Mesenchymal stem cell (in vitro differentiated cells and primary cell): ENCODE measurements at regions not wholly inside any gene's neighbourhood (a gene's known extent, or its start where the extent isn't known, plus 50 kb on each side); places are given as distances from the start of the nearest gene placed in this dataset.

Source experiments
- DNase-seq: peaks from one replicate; pipeline ENCODE4 v3.0.0-alpha.2; 2013
- H2AFZ ChIP-seq: one replicate; pipeline ENCODE4 v1.6.1; 2013; ENCODE audit warnings: low read depth, mild to moderate bottlenecking, control low read depth, inconsistent platforms, low read length, moderate library complexity
- H2AK5ac ChIP-seq: 2 replicates; pipeline ENCODE4 v1.6.1; 2013; ENCODE audit warnings: low read length, moderate library complexity, mild to moderate bottlenecking, inconsistent platforms; ENCODE audit not compliant: severe bottlenecking
- H2BK120ac ChIP-seq: one replicate; pipeline ENCODE4 v1.6.1; 2013; ENCODE audit warnings: low read depth, mild to moderate bottlenecking, inconsistent platforms, low read length, moderate library complexity
- H2BK12ac ChIP-seq, 2 experiments: one replicate each; pipeline ENCODE4 v1.6.1; 2013; ENCODE audit warnings: inconsistent platforms in 2 of 2, low read length in 2 of 2, mild to moderate bottlenecking in 2 of 2, moderate library complexity in 2 of 2, control low read depth in 1 of 2
- H2BK15ac ChIP-seq: one replicate; pipeline ENCODE4 v1.6.1; 2013; ENCODE audit warnings: mild to moderate bottlenecking, low read depth, inconsistent platforms; ENCODE audit not compliant: poor library complexity, severe bottlenecking
- H2BK5ac ChIP-seq: 2 replicates; pipeline ENCODE4 v1.6.1; 2013; ENCODE audit warnings: low read depth, mild to moderate bottlenecking, low read length, control low read depth, inconsistent platforms; ENCODE audit not compliant: poor library complexity, severe bottlenecking
- H3K14ac ChIP-seq, 2 experiments: one replicate each; pipeline ENCODE4 v1.6.1; 2013; ENCODE audit warnings: inconsistent platforms in 2 of 2, low read length in 2 of 2, control low read depth in 1 of 2, mild to moderate bottlenecking in 1 of 2, moderate library complexity in 1 of 2
- H3K18ac ChIP-seq, 2 experiments: one replicate each; pipeline ENCODE4 v1.6.1; 2013; ENCODE audit warnings: inconsistent platforms in 2 of 2, low read length in 2 of 2, control low read depth in 1 of 2, low read depth in 1 of 2, mild to moderate bottlenecking in 1 of 2
- H3K23ac ChIP-seq, 2 experiments: one replicate each; pipeline ENCODE4 v1.6.1; 2013; ENCODE audit warnings: inconsistent platforms in 2 of 2, low read length in 2 of 2, mild to moderate bottlenecking in 2 of 2, moderate library complexity in 2 of 2, control low read depth in 1 of 2
- H3K27ac ChIP-seq: 2 replicates; pipeline ENCODE4 v1.5.1; 2013; ENCODE audit warnings: mild to moderate bottlenecking, moderate library complexity, low read length, control low read depth, inconsistent platforms; ENCODE audit not compliant: poor library complexity, severe bottlenecking
- H3K27me3 ChIP-seq, 2 experiments: 2 replicates each; pipeline versions ENCODE4 v1.6.1 to v1.7.0; 2013; ENCODE audit warnings: low read length in 2 of 2, mild to moderate bottlenecking in 2 of 2, moderate library complexity in 2 of 2, control low read depth in 1 of 2, inconsistent platforms in 1 of 2; ENCODE audit not compliant: control insufficient read depth in 1 of 2, insufficient read depth in 1 of 2
- H3K36me3 ChIP-seq, 2 experiments: 2 replicates each; pipeline versions ENCODE4 v1.6.1 to v1.7.0; 2013; ENCODE audit warnings: low read length in 2 of 2, control low read depth in 1 of 2, inconsistent platforms in 1 of 2, low read depth in 1 of 2, mild to moderate bottlenecking in 1 of 2; ENCODE audit not compliant: insufficient read depth in 2 of 2, control insufficient read depth in 1 of 2
- H3K4ac ChIP-seq, 2 experiments: one replicate each; pipeline ENCODE4 v1.6.1; 2013; ENCODE audit warnings: inconsistent platforms in 2 of 2, low read length in 2 of 2, mild to moderate bottlenecking in 2 of 2, moderate library complexity in 2 of 2, control low read depth in 1 of 2, low read depth in 1 of 2
- H3K4me1 ChIP-seq: 2 replicates; pipeline ENCODE4 v1.6.1; 2013; ENCODE audit warnings: low read depth, low read length, control low read depth; ENCODE audit not compliant: control insufficient read depth, insufficient read depth
- H3K4me2 ChIP-seq: 2 replicates; pipeline ENCODE4 v1.6.1; 2013; ENCODE audit warnings: low read length, mild to moderate bottlenecking, inconsistent platforms; ENCODE audit not compliant: poor library complexity, severe bottlenecking
- H3K4me3 ChIP-seq, 2 experiments: 2 replicates each; pipeline versions ENCODE4 v1.5.1 to v1.7.0; 2013; ENCODE audit warnings: low read length in 2 of 2, mild to moderate bottlenecking in 2 of 2, control low read depth in 1 of 2, low read depth in 1 of 2; ENCODE audit not compliant: insufficient read depth in 1 of 2
- H3K79me1 ChIP-seq: replicated peaks from 2 replicates; pipeline ENCODE4 v1.6.1; 2013; ENCODE audit warnings: mild to moderate bottlenecking, control low read depth, low read length, inconsistent platforms; ENCODE audit not compliant: poor library complexity, severe bottlenecking
- H3K9ac ChIP-seq: 2 replicates; pipeline ENCODE4 v1.7.0; 2013; ENCODE audit warnings: mild to moderate bottlenecking, low read length, moderate library complexity
- H3K9me3 ChIP-seq: 2 replicates; pipeline ENCODE4 v1.7.0; 2013; ENCODE audit warnings: mild to moderate bottlenecking, low read length; ENCODE audit not compliant: control insufficient read depth
- H4K8ac ChIP-seq: one replicate; pipeline ENCODE4 v1.6.1; 2013; ENCODE audit warnings: inconsistent platforms, mild to moderate bottlenecking, low read length, moderate library complexity
- H4K91ac ChIP-seq: one replicate; pipeline ENCODE4 v1.6.1; 2013; ENCODE audit warnings: mild to moderate bottlenecking, low read length, inconsistent platforms
- WGBS: methylation state at CpG from one replicate; pipeline ENCODE4 v1.1.7; 2013; ENCODE audit warnings: mixed read lengths; 5-methylcytosine and 5-hydroxymethylcytosine counted together

- Histone ChIP-seq H3K18ac (no peak overlapping the region), H2BK5ac (no peak overlapping the region), H3K4me1 (peaks cover 6% of the 10 kb centered on the region), H3K9ac (no peak overlapping the region), H2BK120ac (no peak overlapping the region), H3K14ac (no peak overlapping the region), H4K8ac (no peak overlapping the region), H2AFZ (no peak overlapping the region), H3K27ac (no peak overlapping the region), H2AK5ac (no peak overlapping the region), H3K4me3 (no peak overlapping the region), H2BK15ac (no peak overlapping the region), H3K4me2 (no peak overlapping the region), H3K9me3 (peaks cover 8% of the 10 kb centered on the region), H3K4ac (no peak overlapping the region), H2BK12ac (no peak overlapping the region), H3K79me1 (no peaks in the 10 kb centered on the region), H3K36me3 (no peaks in the 10 kb centered on the region), H3K27me3 (no peaks in the 10 kb centered on the region), H3K23ac (no peak overlapping the region), H4K91ac (no peak overlapping the region)
- WGBS = 87% methylated on average over 4 of the region's 4 CpGs
- DNase-seq = no peak
These were observed 607.1 kb upstream of the BCHE start for GRCh38 chr3:166444336-166444735.

GRCh38 chr3:166435469-166436057 lies 598.3 kb upstream of the BCHE start:
- no peak overlapping the region for H4K8ac ChIP-seq
- H3K14ac ChIP-seq = no peak overlapping the region
- no peaks in the 10 kb centered on the region for H3K4me1 ChIP-seq
- H2BK120ac ChIP-seq = no peak overlapping the region
- H3K27me3 ChIP-seq = no peaks in the 10 kb centered on the region
- no peaks in the 10 kb centered on the region for H3K9me3 ChIP-seq
- no peak overlapping the region for H2BK15ac ChIP-seq
- no peak overlapping the region for H3K27ac ChIP-seq
- no peak overlapping the region for H3K18ac ChIP-seq
- H2BK12ac ChIP-seq = no peak overlapping the region
- no peaks in the 10 kb centered on the region for H3K79me1 ChIP-seq
- H3K36me3 ChIP-seq = no peaks in the 10 kb centered on the region
- no peak overlapping the region for H2BK5ac ChIP-seq
- no peak for DNase-seq
- H4K91ac ChIP-seq = no peak overlapping the region
- H2AFZ ChIP-seq = no peak overlapping the region
- no peak overlapping the region for H3K4me2 ChIP-seq
- H3K23ac ChIP-seq = no peak overlapping the region
- no peak overlapping the region for H2AK5ac ChIP-seq
- no peak overlapping the region for H3K4ac ChIP-seq
- WGBS = no CpG with 5 or more reads among the region's 3 CpGs
- H3K9ac ChIP-seq = no peak overlapping the region
- no peak overlapping the region for H3K4me3 ChIP-seq

- Histone ChIP-seq H3K23ac (no peak overlapping the region), H4K91ac (no peak overlapping the region), H3K36me3 (no peaks in the 10 kb centered on the region), H4K8ac (no peak overlapping the region), H3K18ac (no peak overlapping the region), H3K27me3 (no peaks in the 10 kb centered on the region), H2AK5ac (no peak overlapping the region), H2BK120ac (no peak overlapping the region), H3K9me3 (no peaks in the 10 kb centered on the region), H3K79me1 (no peaks in the 10 kb centered on the region), H3K27ac (no peak overlapping the region), H2AFZ (no peak overlapping the region), H3K4me1 (no peaks in the 10 kb centered on the region), H3K4ac (no peak overlapping the region), H3K4me2 (no peak overlapping the region), H2BK12ac (no peak overlapping the region), H3K9ac (no peak overlapping the region), H3K4me3 (no peak overlapping the region), H2BK5ac (no peak overlapping the region), H2BK15ac (no peak overlapping the region), H3K14ac (no peak overlapping the region)
- no peak for DNase-seq
- 100% methylated on average over 1 of the region's 2 CpGs for WGBS
These were observed 595.8 kb upstream of the BCHE start for GRCh38 chr3:166433060-166433459.

GRCh38 chr3:166425900-166426611 lies 588.8 kb upstream of the BCHE start:
- Histone ChIP-seq H2BK5ac (no peak overlapping the region), H3K36me3 (peaks cover 0 to 4% of the 10 kb centered on the region in 2 experiments), H4K91ac (no peak overlapping the region), H3K9me3 (peaks cover 13% of the 10 kb centered on the region), H3K27me3 (no peaks in the 10 kb centered on the region), H2BK120ac (no peak overlapping the region), H3K18ac (no peak overlapping the region), H3K4me2 (no peak overlapping the region), H3K27ac (no peak overlapping the region), H3K23ac (no peak overlapping the region), H3K14ac (no peak overlapping the region), H3K4me3 (no peak overlapping the region), H3K79me1 (no peaks in the 10 kb centered on the region), H2AK5ac (no peak overlapping the region), H2BK15ac (no peak overlapping the region), H4K8ac (no peak overlapping the region), H3K4ac (no peak overlapping the region), H2BK12ac (no peak overlapping the region), H2AFZ (no peak overlapping the region), H3K4me1 (no peaks in the 10 kb centered on the region), H3K9ac (no peak overlapping the region)
- no peak for DNase-seq
- WGBS = 89% methylated on average over 4 of the region's 4 CpGs
